GM19452 (cell line): ENCODE measurements at regions not wholly inside any gene's neighbourhood (a gene's known extent, or its start where the extent isn't known, plus 50 kb on each side); places are given as distances from the start of the nearest gene placed in this dataset.
A peak's percentile ranks its signal among the peaks of the same experiment; 100 is the strongest.

ENCODE experiments used
- ATAC-seq: cut with Tn5 transposase; IDR thresholded peaks from one replicate; pipeline ENCODE4 v1.9.1; 2021; ENCODE audit not compliant: unreplicated experiment

GRCh38 chr14:36083317-36083716, 93.2 kb downstream of the PTCSC3 start:
- ATAC-seq = no peak

GRCh38 chr14:36078080-36078479, 98.4 kb downstream of the PTCSC3 start:
- ATAC-seq = no peak

GRCh38 chr14:36076197-36076596, 100.3 kb downstream of the PTCSC3 start:
- ATAC-seq = no peak

GRCh38 chr14:36075203-36075602, 101.3 kb downstream of the PTCSC3 start:
- ATAC-seq = no peak

- no peak for ATAC-seq
Measured at GRCh38 chr14:36070720-36071043, 105.8 kb downstream of the PTCSC3 start.

GRCh38 chr14:36070031-36070719, 106.3 kb downstream of the PTCSC3 start:
- ATAC-seq = no peak

- ATAC-seq = peak; percentile 60
Measured at GRCh38 chr14:36069535-36069900, 107.0 kb downstream of the PTCSC3 start.

GRCh38 chr14:36068777-36069534, 107.6 kb downstream of the PTCSC3 start:
- ATAC-seq = peak; percentile 15

GRCh38 chr14:36067428-36068187, 108.9 kb downstream of the PTCSC3 start:
- ATAC-seq = no peak

GRCh38 chr14:36066636-36067035, 109.9 kb downstream of the PTCSC3 start:
- ATAC-seq = no peak

- no peak for ATAC-seq
Measured at GRCh38 chr14:36065831-36066230, 110.7 kb downstream of the PTCSC3 start.

GRCh38 chr14:36059531-36059930, 117.0 kb downstream of the PTCSC3 start:
- no peak for ATAC-seq

GRCh38 chr14:36057452-36058116, 118.9 kb downstream of the PTCSC3 start:
- ATAC-seq = no peak

GRCh38 chr14:36056845-36057244, 119.7 kb downstream of the PTCSC3 start:
- ATAC-seq = no peak

- no peak for ATAC-seq
Measured at GRCh38 chr14:36055681-36056225, 120.8 kb downstream of the PTCSC3 start.

- ATAC-seq = no peak
Measured at GRCh38 chr14:36055052-36055378, 121.5 kb downstream of the PTCSC3 start.

- no peak for ATAC-seq
Measured at GRCh38 chr14:36054353-36055051, 122.0 kb downstream of the PTCSC3 start.

GRCh38 chr14:36052681-36053080, 123.8 kb downstream of the PTCSC3 start:
- no peak for ATAC-seq

GRCh38 chr14:36052063-36052462, 124.5 kb downstream of the PTCSC3 start:
- ATAC-seq = no peak

- ATAC-seq = no peak
Measured at GRCh38 chr14:36048667-36049066, 127.9 kb downstream of the PTCSC3 start.

GRCh38 chr14:36047912-36048311, 128.6 kb downstream of the PTCSC3 start:
- no peak for ATAC-seq
